Keratinocyte (primary cell): ENCODE measurements at regions not wholly inside any gene's neighbourhood (a gene's known extent, or its start where the extent isn't known, plus 50 kb on each side); places are given as distances from the start of the nearest gene placed in this dataset.

ENCODE experiments used
- DNase-seq: peaks from one replicate; pipeline ENCODE4 v3.0.0-alpha.2; 2011; ENCODE audit warnings: low read depth, missing footprints, low spot score
- FAIRE-seq: peaks from 2 replicates; lab custom pipeline; 2011; peaks lifted over from hg19 to GRCh38; lab: Jason Lieb, UNC
- H2AFZ ChIP-seq: 2 replicates; pipeline ENCODE4 v1.6.0; 2012; ENCODE audit warnings: low read length, control low read depth, inconsistent platforms; ENCODE audit not compliant: control insufficient read depth
- H3K27ac ChIP-seq: 2 replicates; pipeline ENCODE4 v1.5.1; 2011; ENCODE audit warnings: low read length; ENCODE audit not compliant: control insufficient read depth, insufficient read depth
- H3K27me3 ChIP-seq: 3 replicates; pipeline ENCODE4 v1.6.0; 2011; ENCODE audit warnings: low read length; ENCODE audit not compliant: control insufficient read depth, insufficient read depth; ENCODE audit errors: extremely low read depth
- H3K36me3 ChIP-seq, 2 experiments: 2 replicates in 1 of 2; 3 replicates in 1 of 2; pipeline ENCODE4 v1.5.1; 2011; ENCODE audit warnings: low read length in 2 of 2, mild to moderate bottlenecking in 1 of 2; ENCODE audit not compliant: control insufficient read depth in 2 of 2, insufficient read depth in 2 of 2; ENCODE audit errors: extremely low read depth in 1 of 2
- H3K4me1 ChIP-seq: 3 replicates; pipeline ENCODE4 v1.5.1; 2011; ENCODE audit warnings: low read length; ENCODE audit not compliant: control insufficient read depth, insufficient read depth; ENCODE audit errors: extremely low read depth
- H3K4me2 ChIP-seq: 3 replicates; pipeline ENCODE4 v1.6.0; 2011; ENCODE audit warnings: low read depth, low read length; ENCODE audit not compliant: control insufficient read depth, insufficient read depth; ENCODE audit errors: extremely low read depth
- H3K4me3 ChIP-seq, 3 experiments: fragments of 200-600 bp in 1 of 3; sonication (generic) in 1 of 3; 2 replicates in 2 of 3; 3 replicates in 1 of 3; pipeline ENCODE4 v1.5.1; 2011 to 2016; ENCODE audit warnings: low read length in 3 of 3, mild to moderate bottlenecking in 3 of 3, control low read depth in 2 of 3, inconsistent platforms in 1 of 3, low read depth in 1 of 3, mixed read lengths in 1 of 3, mixed run types in 1 of 3, moderate library complexity in 1 of 3; ENCODE audit not compliant: control insufficient read depth in 2 of 3, insufficient read depth in 2 of 3; ENCODE audit errors: extremely low read depth in 1 of 3
- H3K79me2 ChIP-seq: 2 replicates; pipeline ENCODE4 v1.6.0; 2012; ENCODE audit warnings: low read length; ENCODE audit not compliant: control insufficient read depth, insufficient read depth
- H3K9ac ChIP-seq: 3 replicates; pipeline ENCODE4 v1.6.0; 2011; ENCODE audit warnings: low read length; ENCODE audit not compliant: control insufficient read depth, insufficient read depth; ENCODE audit errors: extremely low read depth
- H3K9me1 ChIP-seq: 3 replicates; pipeline ENCODE4 v1.6.0; 2011; ENCODE audit warnings: low read length; ENCODE audit not compliant: control insufficient read depth, insufficient read depth; ENCODE audit errors: extremely low read depth
- H3K9me3 ChIP-seq: 2 replicates; pipeline ENCODE4 v1.5.1; 2012; ENCODE audit warnings: low read depth, low read length; ENCODE audit not compliant: control insufficient read depth
- H4K20me1 ChIP-seq: 3 replicates; pipeline ENCODE4 v1.6.0; 2011; ENCODE audit warnings: low read length; ENCODE audit not compliant: control insufficient read depth, insufficient read depth; ENCODE audit errors: extremely low read depth
- CTCF ChIP-seq, 3 experiments: IDR thresholded peaks in 1 of 3; conservative IDR thresholded peaks in 1 of 3; optimal IDR thresholded peaks in 1 of 3; 2 replicates in 2 of 3; 3 replicates in 1 of 3; pipeline versions ENCODE3 to v1.5.1; 2011; ENCODE audit warnings: low read length in 3 of 3, mild to moderate bottlenecking in 3 of 3, moderate library complexity in 2 of 3, control low read depth in 1 of 3, inconsistent platforms in 1 of 3; ENCODE audit not compliant: insufficient read depth in 2 of 3; ENCODE audit errors: extremely low read depth in 1 of 3
- EZH2 ChIP-seq: IDR thresholded peaks from one replicate; pipeline ENCODE4 v1.6.1; 2012; ENCODE audit warnings: inconsistent platforms, mild to moderate bottlenecking, low read length, moderate library complexity
- dilution Hi-C: fragments of 300-500 bp; cut with MboI; formaldehyde crosslinking; loops from one replicate; pipeline ENCODE4 v1.7.0; 2020; ENCODE audit warnings: low sequenced_read_pairs; ENCODE audit not compliant: extremely low pct_ligation_motif_present

GRCh38 chr5:61662670-61663069, 330.6 kb downstream of the ZSWIM6 start:
- DNase-seq: no peak
- no peak for FAIRE-seq
- Histone ChIP-seq H3K9ac (no peak overlapping the region), H3K4me3 (no peak overlapping the region), H3K79me2 (no peaks in the 10 kb centered on the region), H3K36me3 (no peaks in the 10 kb centered on the region), H2AFZ (no peak overlapping the region), H3K9me1 (no peaks in the 10 kb centered on the region), H3K27ac (no peak overlapping the region), H4K20me1 (no peaks in the 10 kb centered on the region), H3K27me3 (no peaks in the 10 kb centered on the region), H3K4me1 (no peaks in the 10 kb centered on the region), H3K4me2 (no peak overlapping the region), H3K9me3 (no peaks in the 10 kb centered on the region)
- dilution Hi-C loops: no loop called here
- TF ChIP-seq EZH2 (no peak), CTCF (optimal IDR thresholded peaks at IDR 0.05 in 1 of 3, IDR thresholded peaks at IDR 0.05 in 1 of 3, conservative IDR thresholded peaks at IDR 0.05 in 1 of 3; ENCODE audit: extremely low read depth in 1 of 3, insufficient read depth in 2 of 3, low read length in 3 of 3) (no peak)

GRCh38 chr5:61666064-61666621, 334.1 kb downstream of the ZSWIM6 start:
- DNase-seq (no peak), FAIRE-seq (no peak)
- dilution Hi-C loops: no loop called here
- Histone ChIP-seq H3K9me3 (no peaks in the 10 kb centered on the region), H2AFZ (no peak overlapping the region), H3K9me1 (no peaks in the 10 kb centered on the region), H3K36me3 (no peaks in the 10 kb centered on the region), H3K27me3 (no peaks in the 10 kb centered on the region), H3K27ac (no peak overlapping the region), H4K20me1 (no peaks in the 10 kb centered on the region), H3K79me2 (no peaks in the 10 kb centered on the region), H3K4me2 (no peak overlapping the region), H3K4me1 (peaks cover 7% of the 10 kb centered on the region), H3K9ac (no peak overlapping the region), H3K4me3 (no peak overlapping the region)
- TF ChIP-seq EZH2 (no peak), CTCF (optimal IDR thresholded peaks at IDR 0.05 in 1 of 3, IDR thresholded peaks at IDR 0.05 in 1 of 3, conservative IDR thresholded peaks at IDR 0.05 in 1 of 3; ENCODE audit: extremely low read depth in 1 of 3, insufficient read depth in 2 of 3, low read length in 3 of 3) (no peak)
